ENCODE measurements at regions not wholly inside any gene's neighbourhood (a gene's known extent, or its start where the extent isn't known, plus 50 kb on each side); places are given as distances from the start of the nearest gene placed in this dataset.
A peak's percentile ranks its signal among the peaks of the same experiment; 100 is the strongest.

GRCh38 chr13:40127925-40128324 lies 472.5 kb downstream of the COG6 start:
- DNase-seq (ENCODE audit: low spot score), result no peak
- H3K9me2 ChIP-seq (ENCODE audit: insufficient read depth, low read length), result no peaks in the 10 kb centered on the region
- H3K4me2 ChIP-seq (ENCODE audit: low read length), result peak overlapping the region; percentile 69
- ChIA-PET POLR2A (interaction anchor here (0.6 to 1.0 kb wide), 11 partner anchors 9 to 569 kb away, joined by 3 to 4 read pairs (median 3); no protein-coding TSS in a partner anchor), CTCF (ENCODE audit: unreplicated experiment) (interaction anchor here (0.9 kb wide), 1 partner anchor 26 kb away, joined by 3 read pairs; no protein-coding TSS in a partner anchor)
- H3K4me1 ChIP-seq (ENCODE audit: insufficient read depth, low read length, poor library complexity, severe bottlenecking), result peaks cover 70% of the 10 kb centered on the region
- no peaks in the 10 kb centered on the region for H4K20me1 ChIP-seq (ENCODE audit: insufficient read depth, low read length)
- no TSS peak for BruUV-seq (replicated peaks)
- H3K36me3 ChIP-seq (ENCODE audit: insufficient read depth, low read length), result peaks cover 18% of the 10 kb centered on the region; the same call in 1 of the 2 replicates
- H3K79me2 ChIP-seq (ENCODE audit: insufficient read depth, low read depth, low read length), result no peaks in the 10 kb centered on the region
- H3K27ac ChIP-seq (ENCODE audit: low read depth, low read length, poor library complexity, severe bottlenecking), result peak overlapping the region; percentile 96
- TF ChIP-seq EZH2phosphoT487 (IDR thresholded peaks at IDR 0.05; ENCODE audit: borderline replicate concordance, low read depth, low read length) (no peak), CTCF (conservative IDR thresholded peaks at IDR 0.05; ENCODE audit: low read length) (0 out of 2 replicates have a peak, but pooled peaks have one; percentile 1)
- H3K4me3 ChIP-seq (ENCODE audit: low read depth, low read length, poor library complexity, severe bottlenecking), result peak overlapping the region; percentile 47
- peaks cover 22% of the 10 kb centered on the region for H3K9me3 ChIP-seq (ENCODE audit: low read length)
- intact Hi-C loops (cut with micrococcal nuclease; ENCODE audit: unreplicated experiment), result loop anchor here (1.0 to 5.0 kb wide), 11 partner anchors 79 to 649 kb away; no protein-coding TSS in a partner anchor
- peak overlapping the region; percentile 0; the same call in 1 of the 2 replicates for H2AFZ ChIP-seq (ENCODE audit: low read length)

- Histone ChIP-seq H3K4me1 (ENCODE audit: insufficient read depth, low read length, poor library complexity, severe bottlenecking) (peaks cover 55% of the 10 kb centered on the region), H3K79me2 (ENCODE audit: insufficient read depth, low read depth, low read length) (no peaks in the 10 kb centered on the region), H3K9me2 (ENCODE audit: insufficient read depth, low read length) (no peaks in the 10 kb centered on the region), H3K27ac (ENCODE audit: low read depth, low read length, poor library complexity, severe bottlenecking) (peak overlapping the region; percentile 96), H4K20me1 (ENCODE audit: insufficient read depth, low read length) (no peaks in the 10 kb centered on the region), H3K4me3 (ENCODE audit: low read depth, low read length, poor library complexity, severe bottlenecking) (no peak overlapping the region), H3K9me3 (ENCODE audit: low read length) (peaks cover 22% of the 10 kb centered on the region), H2AFZ (ENCODE audit: low read length) (no peak overlapping the region), H3K36me3 (ENCODE audit: insufficient read depth, low read length) (peaks cover 18% of the 10 kb centered on the region; the same call in 1 of the 2 replicates), H3K4me2 (ENCODE audit: low read length) (no peak overlapping the region)
- no peak for DNase-seq (ENCODE audit: low spot score)
- POLR2A ChIA-PET, result interaction anchor here (0.6 to 2.0 kb wide), 4 partner anchors 11 to 556 kb away, joined by 3 to 10 read pairs (median 3); no protein-coding TSS in a partner anchor
- CTCF ChIA-PET (ENCODE audit: unreplicated experiment), result no interaction called here
- intact Hi-C loops (cut with micrococcal nuclease; ENCODE audit: unreplicated experiment), result loop anchor here (5.0 kb wide), 4 partner anchors 187 to 553 kb away; no protein-coding TSS in a partner anchor
- no peak for TF ChIP-seq CTCF (conservative IDR thresholded peaks at IDR 0.05; ENCODE audit: low read length)
- no peak for TF ChIP-seq EZH2phosphoT487 (IDR thresholded peaks at IDR 0.05; ENCODE audit: borderline replicate concordance, low read depth, low read length)
- BruUV-seq (replicated peaks), result no TSS peak
These were observed 474.0 kb downstream of the COG6 start for GRCh38 chr13:40129467-40129866.
